HG02938 (cell line): ENCODE measurements at regions not wholly inside any gene's neighbourhood (a gene's known extent, or its start where the extent isn't known, plus 50 kb on each side); places are given as distances from the start of the nearest gene placed in this dataset.

Source experiments
- ATAC-seq: cut with Tn5 transposase; IDR thresholded peaks from one replicate; pipeline ENCODE4 v1.9.1; 2021; ENCODE audit warnings: mild to moderate bottlenecking, moderate library complexity; ENCODE audit not compliant: unreplicated experiment

DNA sequence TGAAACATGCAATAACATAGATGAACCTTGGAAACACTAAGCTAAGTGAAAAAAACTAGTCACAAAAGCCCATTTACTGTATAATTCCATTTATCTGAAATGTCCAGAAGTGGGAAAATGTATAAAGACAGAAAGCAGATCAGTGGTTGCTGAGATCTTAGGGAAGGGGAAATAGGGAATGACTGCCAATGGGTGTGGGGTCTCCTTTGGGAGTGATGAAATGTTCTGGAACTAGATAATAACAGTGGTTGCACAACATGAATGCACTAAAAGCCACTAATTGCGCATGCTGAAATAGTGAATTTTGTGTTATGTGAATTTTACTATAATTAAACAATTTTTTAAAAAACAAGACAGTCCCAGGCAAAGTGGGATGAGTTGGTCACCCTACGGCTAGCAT is 472.8 kb downstream of the CCDC171 start:
- no peak for ATAC-seq

DNA sequence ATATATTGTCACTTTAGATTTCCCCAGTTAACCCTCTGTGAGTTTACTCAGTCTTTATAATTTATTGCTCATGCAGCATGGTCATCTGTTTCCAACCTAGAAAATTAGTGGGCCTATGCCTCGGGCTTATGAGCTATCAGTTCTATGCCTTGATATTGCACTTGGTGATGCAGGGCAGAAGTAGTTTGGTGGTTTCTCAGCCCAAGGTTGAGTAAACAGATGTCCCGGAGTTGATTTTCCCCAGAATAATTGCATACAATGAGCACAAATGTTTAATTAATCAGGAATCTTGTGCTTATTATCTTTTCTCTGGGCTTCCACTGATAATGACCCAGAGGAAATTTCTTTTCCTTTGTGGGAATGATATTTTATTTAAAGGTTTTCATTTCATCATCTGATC is 474.0 kb downstream of the CCDC171 start:
- ATAC-seq: no peak

DNA sequence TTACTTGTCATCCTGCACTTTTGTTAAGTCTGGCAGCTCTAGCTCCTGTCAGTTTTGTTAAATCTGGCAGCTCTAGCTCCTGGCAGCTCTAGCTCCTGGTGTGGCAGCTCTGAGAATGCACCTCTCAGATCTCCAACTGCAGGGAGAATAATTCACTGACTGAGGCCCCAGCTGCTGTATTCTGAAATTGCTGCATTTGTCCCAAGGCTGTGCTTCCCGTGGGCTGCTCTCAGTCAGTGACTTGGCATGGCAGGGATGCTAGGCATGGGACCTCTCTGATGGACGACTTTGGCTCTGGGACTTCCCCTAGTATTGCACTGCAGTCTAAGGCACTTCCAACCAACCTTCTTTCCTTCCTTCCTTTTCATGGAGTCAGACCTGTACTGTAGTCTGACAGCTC is 475.7 kb downstream of the CCDC171 start:
- no peak for ATAC-seq

DNA sequence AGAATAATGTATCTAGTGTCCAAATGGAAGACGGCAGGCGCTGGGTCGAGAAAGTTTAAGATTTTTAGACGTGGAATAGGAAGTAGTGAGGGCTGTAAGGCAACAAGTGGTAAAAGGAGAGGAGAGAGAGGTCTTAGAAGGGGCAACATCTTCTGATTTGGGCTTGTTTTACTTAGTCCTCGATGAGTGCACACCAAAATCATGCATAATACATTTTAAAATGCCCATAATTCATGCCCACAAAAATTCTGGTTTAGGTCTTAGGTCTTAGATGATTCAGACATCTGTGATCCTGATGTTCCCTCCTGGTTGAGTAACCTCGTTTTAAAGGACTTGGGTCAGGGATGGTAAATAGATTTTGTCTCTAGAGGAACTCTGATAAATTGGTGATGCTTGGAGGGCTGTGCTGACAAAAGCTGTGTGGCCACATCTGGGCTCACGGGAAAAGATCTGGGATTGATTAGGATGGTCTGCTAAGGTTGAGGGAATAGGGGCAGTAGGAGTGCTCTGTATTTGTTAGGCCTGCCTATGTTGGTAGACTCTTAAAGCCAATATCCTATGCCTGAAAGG is 476.3 kb downstream of the CCDC171 start:
- no peak for ATAC-seq

DNA sequence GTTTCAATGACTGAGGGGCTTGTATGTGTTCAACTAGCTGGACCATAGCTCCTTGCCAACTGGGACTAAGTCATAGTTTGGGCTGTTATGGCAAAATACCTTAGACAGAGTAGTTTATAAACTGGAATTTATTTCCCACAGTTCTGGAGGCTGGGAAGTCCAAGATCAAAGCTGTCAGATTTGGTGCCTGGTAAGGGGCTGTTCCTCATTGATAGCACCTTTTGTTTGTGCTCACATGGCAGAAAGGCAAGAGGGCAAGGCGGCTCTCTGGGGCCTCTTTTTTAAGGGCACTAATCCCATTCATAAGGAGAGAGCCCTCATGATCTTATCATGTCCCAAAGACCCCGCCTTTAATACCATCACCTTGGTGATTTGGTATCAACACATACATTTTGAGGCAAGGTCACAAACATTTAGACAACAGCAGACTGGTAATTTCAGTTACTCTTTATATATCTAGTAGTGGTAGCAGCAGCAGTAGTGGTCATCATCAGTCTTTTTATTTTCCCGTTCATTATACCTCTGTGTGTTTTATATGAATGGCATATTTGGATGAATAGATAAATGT is 477.0 kb downstream of the CCDC171 start:
- no peak for ATAC-seq

DNA sequence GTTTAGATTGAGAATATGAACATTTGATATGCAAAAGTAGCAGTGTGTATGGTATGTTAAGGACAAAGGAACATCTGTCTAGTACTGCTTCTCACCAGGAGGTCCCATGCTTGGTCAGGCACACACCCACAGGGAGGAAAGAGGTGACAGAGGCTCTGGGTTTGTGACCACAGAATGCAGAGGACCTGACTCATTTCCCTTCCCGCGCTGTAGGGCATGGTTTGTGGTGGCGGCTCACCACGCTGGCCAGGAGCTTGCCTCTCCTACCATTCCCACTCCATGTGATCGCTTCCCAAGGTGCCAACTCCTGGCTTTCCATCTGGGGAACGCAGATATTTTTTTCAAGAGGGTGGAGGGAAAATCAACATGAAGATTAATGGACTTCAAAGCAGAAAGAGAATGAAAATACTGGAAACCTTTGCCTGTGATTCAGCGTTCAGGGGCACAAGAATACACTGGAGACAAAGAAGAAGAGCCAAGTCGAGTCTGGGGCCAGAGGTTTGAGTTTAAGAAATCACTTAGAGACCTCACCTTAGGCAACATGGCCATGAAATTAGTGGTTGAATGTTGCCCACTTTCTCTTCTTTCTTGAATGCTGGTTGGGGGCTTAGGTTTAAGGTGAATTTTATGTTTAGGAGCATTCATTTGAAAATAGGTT is 477.8 kb downstream of the CCDC171 start:
- ATAC-seq: peak; percentile 93

DNA sequence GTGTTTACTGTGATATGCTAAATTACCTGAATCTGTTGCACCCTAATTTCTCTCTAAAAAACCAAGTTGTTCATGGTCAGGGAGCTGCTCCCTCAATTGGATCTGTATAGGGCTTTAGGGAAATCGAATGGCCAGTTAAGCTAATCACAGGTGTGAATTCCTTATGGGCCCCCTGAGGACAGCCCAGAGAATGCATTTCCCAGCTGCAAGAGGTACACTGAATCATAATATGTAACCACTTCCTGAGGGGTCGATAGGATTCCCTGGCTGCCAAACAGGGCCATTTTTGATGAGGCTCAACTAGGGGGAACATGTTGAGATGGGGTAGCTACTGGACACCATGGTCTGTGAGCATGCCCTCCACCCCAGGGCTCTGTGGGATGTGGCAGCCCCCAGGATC is 478.6 kb downstream of the CCDC171 start:
- ATAC-seq: no peak

DNA sequence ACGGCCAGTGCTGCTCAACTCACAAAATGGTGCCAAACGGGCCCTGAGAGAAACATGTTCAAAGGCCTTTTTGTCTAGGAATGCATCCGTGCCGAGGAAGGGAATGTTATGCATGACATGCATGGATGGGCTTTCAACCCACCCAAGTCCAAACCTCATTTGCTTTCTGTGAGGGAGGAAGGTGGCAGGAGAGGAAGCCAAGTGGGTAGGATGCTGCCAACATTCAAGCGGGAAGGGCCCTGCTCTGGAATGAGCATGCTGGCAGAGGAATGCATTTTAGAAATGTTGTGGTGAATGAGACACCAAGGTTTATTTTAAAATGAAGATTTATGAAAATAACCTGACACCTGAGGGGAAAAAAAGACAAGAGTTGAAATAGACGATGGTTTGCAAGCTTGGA is 479.1 kb downstream of the CCDC171 start:
- ATAC-seq: no peak

DNA sequence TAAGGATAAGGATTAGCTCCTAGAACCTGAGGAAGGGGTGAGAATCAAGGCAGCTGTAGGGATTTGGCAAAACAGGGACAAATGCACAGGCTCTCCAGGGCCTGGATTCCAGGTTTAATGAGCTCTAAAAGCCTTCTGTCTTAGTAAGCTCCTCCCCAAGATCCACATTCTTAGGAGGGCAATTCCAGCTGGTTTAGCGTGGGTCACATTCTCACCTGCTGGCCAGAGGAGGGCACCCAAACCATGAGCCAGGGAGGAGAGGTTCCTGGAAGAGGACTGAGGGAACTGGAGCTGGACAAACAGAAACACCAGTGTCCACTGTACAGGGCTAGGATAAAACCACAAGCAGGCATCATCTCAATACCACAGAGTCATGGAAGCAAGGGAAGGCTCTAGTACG is 480.0 kb downstream of the CCDC171 start:
- ATAC-seq: no peak

DNA sequence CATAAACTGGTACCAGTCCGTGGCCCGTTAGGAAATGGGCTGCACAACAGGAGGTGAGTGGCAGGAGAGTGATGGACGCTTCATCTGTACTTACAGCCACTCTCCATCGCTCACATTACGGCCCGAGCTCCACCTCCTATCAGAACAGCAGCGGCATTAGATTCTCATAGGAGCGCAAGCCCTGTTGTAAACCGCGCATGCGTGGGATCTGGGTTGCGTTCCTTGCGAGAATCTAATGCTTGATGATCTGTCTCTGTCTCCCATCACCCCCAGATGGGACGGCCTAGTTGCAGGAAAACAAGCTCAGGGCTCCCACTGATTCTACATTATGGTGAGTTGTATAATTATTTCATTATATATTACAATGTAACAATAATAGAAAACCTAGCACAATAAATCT is 480.4 kb downstream of the CCDC171 start:
- ATAC-seq: no peak

DNA sequence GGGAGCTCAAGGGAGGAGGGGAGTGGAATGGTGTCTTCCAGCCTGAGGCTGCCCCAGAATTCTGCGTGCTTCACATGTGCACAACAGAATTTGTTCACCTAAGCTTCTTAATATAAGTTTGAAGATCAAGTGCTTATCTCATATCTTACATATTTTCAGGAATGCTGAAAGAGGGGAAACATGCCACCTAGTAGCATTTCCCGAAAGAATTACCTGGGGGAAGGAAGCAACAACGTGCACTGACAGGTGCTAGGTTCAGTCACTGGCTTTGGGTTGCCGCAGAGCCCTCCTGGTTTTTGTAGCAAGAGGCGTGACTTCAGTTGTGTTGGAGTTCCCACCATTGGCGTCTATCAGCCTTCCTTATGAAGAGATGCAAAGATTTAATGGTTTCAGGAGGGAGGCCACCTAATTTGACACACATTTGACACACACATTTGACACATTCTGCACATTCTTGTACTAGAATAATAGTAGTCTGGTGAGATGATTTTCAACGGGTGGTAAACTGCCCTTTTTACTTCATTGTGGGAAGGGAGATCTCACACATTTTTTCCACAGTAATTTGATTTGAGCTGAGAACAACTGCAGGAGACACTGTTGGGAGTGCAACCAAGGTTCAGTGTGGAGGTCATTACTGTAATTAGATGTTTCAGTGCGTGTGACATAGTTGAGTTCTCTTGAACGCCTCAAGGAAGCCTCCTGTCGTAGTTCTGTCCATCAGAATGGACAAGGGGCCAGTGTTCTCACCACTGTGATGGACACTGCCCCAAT is 481.3 kb downstream of the CCDC171 start:
- ATAC-seq: no peak

DNA sequence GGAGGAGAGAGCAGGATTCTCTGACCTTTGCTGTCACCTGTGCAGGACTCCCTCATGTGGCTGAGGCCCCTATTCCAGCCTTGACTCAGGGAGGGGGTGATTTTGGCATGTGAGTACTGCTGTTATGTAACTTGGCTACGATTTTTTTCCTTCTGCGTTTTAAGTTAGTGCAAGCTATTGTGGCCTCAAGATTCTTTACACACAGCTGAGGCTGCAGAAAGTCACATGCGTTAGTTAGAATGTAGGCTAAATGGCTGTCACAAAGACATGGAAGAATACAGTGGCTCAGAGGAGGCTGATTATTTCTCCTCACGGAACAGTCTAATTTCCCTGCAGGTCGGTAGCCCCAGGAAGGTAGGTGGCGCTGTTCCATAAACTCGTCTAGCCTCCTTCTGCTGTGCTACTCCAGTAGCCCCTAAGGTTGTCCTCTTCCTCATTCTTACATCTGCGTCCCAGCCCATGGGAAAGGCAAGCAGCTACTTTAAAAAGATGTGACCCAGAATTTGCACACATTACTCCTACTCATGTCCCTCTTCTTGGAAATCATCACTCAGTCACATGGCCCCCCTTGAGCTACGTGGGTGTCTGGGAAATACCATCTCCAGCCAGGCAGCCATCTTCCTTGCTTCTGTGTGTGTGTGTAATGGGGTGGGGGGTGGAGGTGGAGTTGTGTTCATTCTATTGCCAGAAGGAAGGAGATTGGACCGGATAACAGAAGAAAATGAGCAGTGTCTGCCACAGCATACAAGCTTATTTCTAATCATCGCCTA is 486.6 kb downstream of the CCDC171 start:
- no peak for ATAC-seq

DNA sequence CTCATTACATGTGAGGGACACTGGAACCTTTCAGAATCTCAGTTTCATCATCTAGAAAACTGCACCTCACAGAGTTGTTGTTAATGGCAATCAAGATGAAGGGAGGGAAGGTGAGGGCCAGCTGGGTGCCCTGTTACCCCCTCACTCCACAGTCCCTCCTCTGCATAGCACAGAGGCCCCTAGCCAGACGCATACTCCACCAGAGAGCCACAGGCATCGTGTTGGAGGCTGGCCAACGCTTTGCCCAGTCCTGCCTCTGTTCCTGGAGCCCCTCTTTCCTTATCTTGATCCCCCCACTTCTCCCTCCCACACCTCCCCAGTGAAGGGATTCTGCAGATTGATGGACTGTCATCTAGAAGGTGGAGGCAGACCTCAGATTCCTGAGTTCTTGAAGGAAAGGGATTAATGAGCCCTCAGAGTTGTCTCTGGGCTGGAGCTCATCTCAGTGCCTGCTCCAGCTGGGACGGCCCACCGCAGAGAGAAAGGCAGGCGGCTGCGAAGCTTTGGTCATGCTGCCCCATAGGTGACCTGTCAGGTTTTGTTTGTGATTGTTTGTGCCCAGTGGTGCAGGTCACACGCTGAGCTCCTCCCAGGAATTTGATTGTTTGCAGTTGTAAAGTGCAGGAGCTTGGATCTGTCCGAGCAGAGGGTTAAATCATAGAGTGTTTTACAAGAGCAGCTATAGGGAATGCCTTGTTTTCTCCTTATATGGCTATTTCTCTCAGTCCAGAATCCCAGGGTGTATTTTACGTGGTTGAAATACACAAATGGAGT is 487.3 kb downstream of the CCDC171 start:
- ATAC-seq: no peak

DNA sequence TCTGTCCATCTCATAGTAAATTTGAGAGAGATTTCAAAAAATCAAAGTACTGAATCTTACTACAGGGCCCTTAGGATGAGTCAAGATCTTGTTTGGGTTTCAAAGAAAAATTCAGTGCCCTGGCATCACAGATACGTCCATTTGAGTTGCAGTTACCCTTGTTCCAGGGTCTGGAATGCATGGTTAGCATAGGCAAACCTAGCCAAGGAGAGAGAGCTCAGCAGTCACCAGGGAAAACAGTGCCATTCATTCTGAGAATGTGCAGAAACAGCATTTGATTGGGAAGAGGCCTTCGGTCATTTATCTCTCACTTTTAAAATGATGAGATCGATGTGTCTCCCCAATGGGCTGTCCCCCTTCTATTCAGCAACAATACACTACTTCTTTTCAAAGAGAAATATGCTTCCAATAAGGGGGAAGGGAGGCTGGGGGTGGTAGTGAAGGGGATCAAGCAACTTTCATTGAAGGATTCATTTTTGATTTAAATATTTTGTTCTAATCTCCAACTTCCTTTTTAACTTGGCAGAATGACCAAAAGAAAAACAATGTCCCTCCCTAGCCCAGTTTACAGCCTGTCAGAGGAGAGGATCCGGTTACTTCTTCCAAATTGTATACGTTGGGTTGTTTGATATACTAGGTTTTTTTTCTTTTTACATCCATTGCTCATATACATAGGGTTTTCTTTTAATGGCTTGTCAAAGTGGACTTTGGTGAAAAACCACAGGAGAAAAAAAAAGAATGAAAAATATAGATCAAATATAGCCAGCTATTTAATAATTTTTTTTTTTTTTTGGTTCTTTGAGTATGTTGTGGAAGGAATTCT is 491.1 kb downstream of the CCDC171 start:
- ATAC-seq: no peak

DNA sequence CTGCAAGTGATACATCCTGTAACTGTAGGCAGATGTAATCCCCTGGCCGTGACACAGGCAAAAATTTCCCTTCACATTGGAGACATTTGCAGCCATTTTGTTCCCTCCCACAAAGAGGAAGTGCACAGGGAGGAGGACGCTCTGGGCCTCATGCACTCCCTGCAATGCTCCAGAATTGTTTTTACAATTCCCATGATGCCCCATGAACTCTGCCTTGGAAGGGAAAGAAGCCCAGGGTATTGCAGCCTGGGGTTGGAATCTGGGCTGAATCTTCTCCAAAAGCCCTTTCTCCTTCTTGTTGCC is 491.7 kb downstream of the CCDC171 start:
- no peak for ATAC-seq

DNA sequence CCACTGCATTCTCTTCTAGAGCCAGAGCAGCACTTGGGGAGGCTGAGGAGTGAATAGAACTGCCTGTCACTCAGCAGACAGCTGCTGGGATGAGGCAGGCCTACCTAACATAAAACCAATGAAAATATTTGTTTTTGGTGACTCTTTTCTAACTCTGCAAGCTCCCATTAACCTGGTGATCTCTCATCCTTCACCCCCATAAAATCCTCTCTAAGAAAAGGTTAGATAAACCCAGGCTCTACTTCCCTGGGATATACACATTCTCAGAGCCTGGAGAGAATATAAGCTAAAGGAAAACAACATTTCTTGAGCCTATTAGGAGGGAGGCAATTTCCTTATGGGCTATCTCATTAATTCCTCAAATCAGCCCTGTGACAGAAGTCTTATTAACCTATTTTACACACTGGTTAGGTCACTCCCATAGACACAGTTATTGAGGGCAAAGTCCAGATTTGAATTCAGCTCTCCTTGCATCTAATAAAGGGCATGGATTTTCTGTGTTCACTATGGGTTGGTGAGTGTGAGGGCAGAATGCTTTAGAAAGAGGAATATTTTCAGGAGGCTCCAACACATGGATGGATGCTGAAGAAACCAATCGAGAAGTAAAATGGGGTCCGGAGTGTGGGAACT is 492.9 kb downstream of the CCDC171 start:
- no peak for ATAC-seq

DNA sequence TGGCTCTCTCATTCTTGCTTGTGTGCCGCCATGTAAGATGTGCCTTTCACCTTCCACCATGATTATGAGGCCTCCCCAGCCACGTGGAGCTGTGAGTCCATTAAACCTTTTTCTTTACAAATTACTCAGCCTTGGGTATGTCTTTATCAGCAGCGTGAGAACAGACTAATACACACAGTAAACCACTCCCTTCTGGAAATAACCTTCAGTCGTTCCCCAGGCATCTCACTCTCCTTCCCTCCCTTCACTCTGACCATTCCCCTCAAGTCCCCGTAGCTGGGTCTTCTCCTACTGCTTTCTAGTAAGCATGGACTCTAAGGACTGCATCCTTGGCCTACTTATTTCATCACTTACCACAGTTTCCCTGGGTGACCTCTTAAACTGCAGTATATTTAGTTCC is 493.9 kb downstream of the CCDC171 start:
- ATAC-seq: no peak

DNA sequence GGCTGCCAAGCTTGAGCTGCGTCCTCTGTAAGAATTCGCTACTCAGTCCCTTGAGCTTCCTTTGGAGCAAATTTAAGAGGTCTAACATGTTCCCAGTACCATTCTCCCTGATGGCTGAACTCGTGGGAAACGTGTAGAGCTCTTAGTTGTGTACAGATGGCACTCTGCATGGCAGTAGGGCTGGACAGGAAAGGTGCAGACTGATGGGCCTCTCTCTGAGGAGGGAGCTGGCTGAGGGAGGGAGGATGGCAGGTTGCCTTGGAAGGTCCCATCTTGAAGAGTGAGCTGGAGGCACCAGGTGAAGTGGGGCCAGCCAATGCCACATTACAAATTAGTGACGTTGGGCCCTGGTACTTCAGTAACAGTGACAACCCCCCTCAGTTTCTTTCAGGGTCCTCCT is 495.3 kb downstream of the CCDC171 start:
- ATAC-seq: no peak

DNA sequence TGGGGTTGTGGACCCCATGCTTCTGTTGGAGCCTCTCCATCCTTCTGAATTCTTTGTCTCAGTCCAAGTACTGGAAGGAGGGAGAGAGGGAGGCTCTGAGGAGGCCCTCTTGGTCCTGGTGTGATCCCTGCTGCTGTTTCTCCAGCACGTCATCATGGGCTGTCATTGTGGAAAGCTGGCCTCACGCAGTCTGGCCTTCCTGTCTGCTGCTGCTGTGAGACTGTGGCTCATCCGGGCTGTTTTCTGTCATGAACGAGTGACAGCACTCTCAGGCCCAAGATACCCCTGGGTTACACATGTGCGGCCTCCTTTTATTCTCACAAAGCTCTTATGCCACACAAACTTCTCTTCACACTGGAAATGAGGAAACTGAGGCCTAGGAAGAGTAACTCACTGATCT is 499.3 kb downstream of the CCDC171 start:
- no peak for ATAC-seq
